ENCODE measurements at regions not wholly inside any gene's neighbourhood (a gene's known extent, or its start where the extent isn't known, plus 50 kb on each side); places are given as distances from the start of the nearest gene placed in this dataset.

GRCh38 chr17:68179236-68179925 lies 68.5 kb upstream of the AMZ2 start:
- no peak for TF ChIP-seq FOXM1 (IDR thresholded peaks at IDR 0.05; ENCODE audit: low read depth)
- TF ChIP-seq REST (IDR thresholded peaks at IDR 0.05; ENCODE audit: low read depth, low read length) = no peak
- TF ChIP-seq RCOR1 (IDR thresholded peaks at IDR 0.05; ENCODE audit: low read length) = no peak
- TF ChIP-seq RFX5 (IDR thresholded peaks at IDR 0.05; ENCODE audit: low read length) = no peak
- TF ChIP-seq SMC3 (IDR thresholded peaks at IDR 0.05; ENCODE audit: low read depth, low read length) = no peak
- TF ChIP-seq MAX (IDR thresholded peaks at IDR 0.05; ENCODE audit: low read depth) = no peak
- TF ChIP-seq CTCF (IDR thresholded peaks at IDR 0.05) = no peak
- TF ChIP-seq MXI1 (IDR thresholded peaks at IDR 0.05; ENCODE audit: low read depth, low read length) = no peak
- no peak for TF ChIP-seq SIN3A (IDR thresholded peaks at IDR 0.05; ENCODE audit: borderline replicate concordance, low read depth, low read length)
- no peak for TF ChIP-seq EP300 (IDR thresholded peaks at IDR 0.05; ENCODE audit: borderline replicate concordance in 1 of 2, low read depth in 1 of 2, low read length in 1 of 2)
- TF ChIP-seq POLR2AphosphoS5 (IDR thresholded peaks at IDR 0.05; ENCODE audit: low read depth, low read length) = no peak
- TF ChIP-seq USF2 (IDR thresholded peaks at IDR 0.05; ENCODE audit: borderline replicate concordance, low read depth, low read length) = no peak

All from SK-N-SH (cell line).